ENCODE measurements at regions not wholly inside any gene's neighbourhood (a gene's known extent, or its start where the extent isn't known, plus 50 kb on each side); places are given as distances from the start of the nearest gene placed in this dataset.
A peak's percentile ranks its signal among the peaks of the same experiment; 100 is the strongest.

GRCh38 chr6:126127659-126128058, 141.3 kb downstream of the TRMT11 start:
- Mint-ChIP-seq H3K9me3 (no peaks in the 10 kb centered on the region), H3K4me3 (no peak overlapping the region), H3K27ac (no peak overlapping the region), H3K27me3 (ENCODE audit: insufficient read depth) (no peaks in the 10 kb centered on the region), H3K36me3 (ENCODE audit: low read depth) (no peaks in the 10 kb centered on the region), H3K4me1 (peaks cover 10% of the 10 kb centered on the region)
- no peaks in the 10 kb centered on the region for H3K27me3 ChIP-seq (ENCODE audit: control insufficient read depth, insufficient read depth, low read length, poor library complexity, severe bottlenecking)
- no peak for DNase-seq
- no peaks in the 10 kb centered on the region for H3K4me1 ChIP-seq (ENCODE audit: control insufficient read depth, insufficient read depth, low read length)
- 95% methylated on average over 7 of the region's 9 CpGs; no CpG with 5 or more reads in 1 of the 2 experiments for WGBS, 2 experiments (ENCODE audit: insufficient coverage in 1 of 2, insufficient read length in 1 of 2)
- no peaks in the 10 kb centered on the region for H3K9me3 ChIP-seq (ENCODE audit: control insufficient read depth, low read length)
- peaks cover 7% of the 10 kb centered on the region for H3K36me3 ChIP-seq (ENCODE audit: control insufficient read depth, insufficient read depth, low read length)
- peak; percentile 44 for TF ChIP-seq CTCF (conservative IDR thresholded peaks at IDR 0.05)
- H3K4me3 ChIP-seq (ENCODE audit: low read length) = no peak overlapping the region
- H3K9ac ChIP-seq (ENCODE audit: extremely low read depth, low read length, poor library complexity, severe bottlenecking) = no peak overlapping the region
- H3K27ac ChIP-seq (ENCODE audit: low read depth, low read length) = no peak overlapping the region

- WGBS, 2 experiments (ENCODE audit: insufficient coverage in 1 of 2, insufficient read length in 1 of 2) = 84% methylated on average over 2 of the region's 2 CpGs; no CpG with 5 or more reads in 1 of the 2 experiments
- peaks cover 2% of the 10 kb centered on the region for H3K4me1 Mint-ChIP-seq
- DNase-seq = no peak
Observed at GRCh38 chr6:126131246-126131645, 144.9 kb downstream of the TRMT11 start.

GRCh38 chr6:126133984-126134383, 147.6 kb downstream of the TRMT11 start:
- Histone ChIP-seq H3K27ac (ENCODE audit: low read depth, low read length) (no peak overlapping the region), H3K9me3 (ENCODE audit: control insufficient read depth, low read length) (peaks cover 6% of the 10 kb centered on the region), H3K4me3 (ENCODE audit: low read length) (no peak overlapping the region), H3K27me3 (ENCODE audit: control insufficient read depth, insufficient read depth, low read length, poor library complexity, severe bottlenecking) (no peaks in the 10 kb centered on the region), H3K4me1 (ENCODE audit: control insufficient read depth, insufficient read depth, low read length) (no peaks in the 10 kb centered on the region), H3K36me3 (ENCODE audit: control insufficient read depth, insufficient read depth, low read length) (peaks cover 7% of the 10 kb centered on the region), H3K9ac (ENCODE audit: extremely low read depth, low read length, poor library complexity, severe bottlenecking) (no peak overlapping the region)
- Mint-ChIP-seq H3K27me3 (ENCODE audit: insufficient read depth) (no peaks in the 10 kb centered on the region), H3K36me3 (ENCODE audit: low read depth) (peaks cover 19% of the 10 kb centered on the region), H3K4me1 (peaks cover 2% of the 10 kb centered on the region), H3K27ac (no peak overlapping the region), H3K9me3 (peaks cover 16% of the 10 kb centered on the region), H3K4me3 (no peak overlapping the region)
- TF ChIP-seq CTCF (conservative IDR thresholded peaks at IDR 0.05) = no peak
- DNase-seq = no peak

More at GRCh38 chr6:126131246-126131645, 144.9 kb downstream of the TRMT11 start:
- H3K36me3 Mint-ChIP-seq (ENCODE audit: low read depth) = peaks cover 17% of the 10 kb centered on the region
- peaks cover 6% of the 10 kb centered on the region for H3K9me3 ChIP-seq (ENCODE audit: control insufficient read depth, low read length)
- peaks cover 13% of the 10 kb centered on the region for H3K9me3 Mint-ChIP-seq
- H3K36me3 ChIP-seq (ENCODE audit: control insufficient read depth, insufficient read depth, low read length) = peaks cover 7% of the 10 kb centered on the region
- no peak overlapping the region for H3K27ac Mint-ChIP-seq
- no peak overlapping the region for H3K4me3 ChIP-seq (ENCODE audit: low read length)
- H3K9ac ChIP-seq (ENCODE audit: extremely low read depth, low read length, poor library complexity, severe bottlenecking) = no peak overlapping the region
- no peaks in the 10 kb centered on the region for H3K27me3 Mint-ChIP-seq (ENCODE audit: insufficient read depth)
- H3K27me3 ChIP-seq (ENCODE audit: control insufficient read depth, insufficient read depth, low read length, poor library complexity, severe bottlenecking) = no peaks in the 10 kb centered on the region
- H3K4me1 ChIP-seq (ENCODE audit: control insufficient read depth, insufficient read depth, low read length) = no peaks in the 10 kb centered on the region
- H3K27ac ChIP-seq (ENCODE audit: low read depth, low read length) = no peak overlapping the region
- TF ChIP-seq CTCF (conservative IDR thresholded peaks at IDR 0.05) = no peak
- no peak overlapping the region for H3K4me3 Mint-ChIP-seq
